ENCODE measurements at regions not wholly inside any gene's neighbourhood (a gene's known extent, or its start where the extent isn't known, plus 50 kb on each side); places are given as distances from the start of the nearest gene placed in this dataset.

GRCh38 chr18:2087877-2088673, 483.2 kb downstream of the METTL4 start:
- no peak for DNase-seq (ENCODE audit: low spot score)
- TF ChIP-seq CTCF (IDR thresholded peaks at IDR 0.05; ENCODE audit: extremely low read depth, insufficient read depth, missing control alignments): no peak
- in situ Hi-C loops (cut with MboI; ENCODE audit: low pct_unique_long_range_greater_than_20kb, low sequenced_read_pairs, unreplicated experiment): no loop called here

DNA sequence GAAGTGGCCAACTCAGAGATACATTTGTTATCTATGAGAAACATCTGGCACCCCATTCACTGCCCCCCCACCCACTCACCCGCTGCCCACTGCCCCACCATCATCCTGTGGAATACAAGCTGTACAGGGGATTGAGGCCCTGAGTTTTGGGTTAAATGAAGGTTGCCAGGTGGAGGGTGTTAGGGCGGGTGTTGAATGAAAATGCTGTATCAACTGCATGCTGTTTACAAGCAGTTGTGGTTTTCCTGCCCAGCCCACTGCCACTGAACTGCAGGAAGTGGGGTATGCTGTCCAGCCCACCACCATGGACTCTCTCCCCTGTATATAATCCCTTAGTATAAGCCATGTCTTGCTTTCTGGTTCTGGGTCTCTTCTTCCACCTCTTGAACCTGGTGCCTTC, 481.9 kb downstream of the METTL4 start:
- DNase-seq (ENCODE audit: low spot score): no peak
- no peak for TF ChIP-seq CTCF (IDR thresholded peaks at IDR 0.05; ENCODE audit: extremely low read depth, insufficient read depth, missing control alignments)
- in situ Hi-C loops (cut with MboI; ENCODE audit: low pct_unique_long_range_greater_than_20kb, low sequenced_read_pairs, unreplicated experiment): no loop called here

GRCh38 chr18:2091937-2092336, 479.4 kb downstream of the METTL4 start:
- no peak for TF ChIP-seq CTCF (IDR thresholded peaks at IDR 0.05; ENCODE audit: extremely low read depth, insufficient read depth, missing control alignments)
- in situ Hi-C loops (cut with MboI; ENCODE audit: low pct_unique_long_range_greater_than_20kb, low sequenced_read_pairs, unreplicated experiment): no loop called here
- DNase-seq (ENCODE audit: low spot score): no peak

DNA sequence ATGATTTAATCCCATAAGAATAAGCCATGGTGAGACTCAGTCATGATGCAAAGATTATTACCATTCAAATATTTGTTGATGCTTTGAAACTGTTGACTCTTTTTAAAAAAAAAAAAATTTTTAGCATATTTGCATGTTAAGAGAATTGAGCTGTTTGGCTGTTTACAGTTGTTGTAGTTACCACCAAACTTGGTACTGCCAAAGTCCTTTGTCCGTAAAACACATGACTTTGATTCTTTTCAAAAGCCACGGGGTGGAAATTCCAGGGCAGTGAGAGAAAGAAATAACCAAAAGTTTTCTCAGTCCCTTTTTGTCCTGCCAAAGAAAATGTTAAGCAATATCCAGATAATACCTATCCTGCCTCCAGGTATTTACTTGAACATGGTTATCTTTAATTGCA, 474.8 kb downstream of the METTL4 start:
- no peak for DNase-seq (ENCODE audit: low spot score)
- in situ Hi-C loops (cut with MboI; ENCODE audit: low pct_unique_long_range_greater_than_20kb, low sequenced_read_pairs, unreplicated experiment): no loop called here
- no peak for TF ChIP-seq CTCF (IDR thresholded peaks at IDR 0.05; ENCODE audit: extremely low read depth, insufficient read depth, missing control alignments)

DNA sequence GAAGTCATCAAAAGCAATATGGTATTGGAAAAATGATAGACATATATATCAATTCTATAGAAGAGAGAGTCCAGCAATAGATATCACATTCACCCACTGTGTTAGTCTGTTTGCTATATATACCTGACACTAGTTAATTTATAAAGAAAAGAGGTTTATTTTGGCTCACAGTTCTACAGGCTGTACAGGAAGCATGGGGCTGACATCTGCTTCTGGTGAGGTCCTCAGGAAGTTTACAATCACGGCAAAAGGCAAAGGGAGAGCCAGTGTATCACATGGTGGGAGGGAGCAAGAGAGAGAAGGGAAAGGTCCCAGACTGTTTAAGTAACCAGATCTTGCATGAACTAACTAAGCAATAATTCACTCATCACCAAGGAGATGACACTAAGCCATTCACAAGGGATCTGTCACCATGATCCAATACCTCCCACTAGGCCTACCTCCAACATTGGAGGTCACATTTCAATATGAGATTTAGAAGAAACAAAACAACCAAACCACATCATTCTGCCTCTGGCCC, 470.6 kb downstream of the METTL4 start:
- in situ Hi-C loops (cut with MboI; ENCODE audit: low pct_unique_long_range_greater_than_20kb, low sequenced_read_pairs, unreplicated experiment): loop anchor here (25.0 kb wide), 1 partner anchor 437 kb away; no protein-coding TSS in a partner anchor
- DNase-seq (ENCODE audit: low spot score): no peak
- TF ChIP-seq CTCF (IDR thresholded peaks at IDR 0.05; ENCODE audit: extremely low read depth, insufficient read depth, missing control alignments): no peak

GRCh38 chr18:2102022-2102421, 469.3 kb downstream of the METTL4 start:
- in situ Hi-C loops (cut with MboI; ENCODE audit: low pct_unique_long_range_greater_than_20kb, low sequenced_read_pairs, unreplicated experiment): loop anchor here (25.0 kb wide), 1 partner anchor 435 kb away; no protein-coding TSS in a partner anchor
- TF ChIP-seq CTCF (IDR thresholded peaks at IDR 0.05; ENCODE audit: extremely low read depth, insufficient read depth, missing control alignments): no peak
- DNase-seq (ENCODE audit: low spot score): no peak

Data from GM13977 (cell line).